Right lung (tissue), 2 donors: ENCODE measurements at regions not wholly inside any gene's neighbourhood (a gene's known extent, or its start where the extent isn't known, plus 50 kb on each side); places are given as distances from the start of the nearest gene placed in this dataset.

Source experiments
- DNase-seq, 2 donors: peaks; one replicate each; pipeline ENCODE4 v3.0.0-alpha.2; 2013

GRCh38 chr2:5986801-5987787 is 294.9 kb downstream of the SOX11 start:
- no peak for DNase-seq

DNA sequence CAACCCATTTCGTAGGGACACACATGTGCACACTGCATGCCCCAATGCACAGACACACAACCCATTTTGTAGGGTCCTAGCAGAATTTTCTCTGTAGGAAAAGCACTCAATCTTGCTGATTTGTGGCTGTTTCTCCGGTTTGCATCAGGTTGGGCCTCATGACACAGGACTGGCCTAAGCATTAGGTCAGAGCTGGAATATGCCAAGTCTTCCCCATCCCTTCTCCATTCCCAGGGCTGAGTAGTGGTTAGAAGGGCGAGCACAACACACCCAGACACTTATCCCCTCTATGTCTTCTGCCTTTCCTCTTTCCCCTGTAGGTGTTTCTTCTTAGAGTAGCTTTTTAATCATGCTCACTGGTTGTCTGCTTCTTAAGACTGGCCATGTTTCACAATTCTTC is 295.9 kb downstream of the SOX11 start:
- no peak for DNase-seq

- no peak for DNase-seq
Measured at GRCh38 chr2:5990086-5990485, 297.9 kb downstream of the SOX11 start.

DNA sequence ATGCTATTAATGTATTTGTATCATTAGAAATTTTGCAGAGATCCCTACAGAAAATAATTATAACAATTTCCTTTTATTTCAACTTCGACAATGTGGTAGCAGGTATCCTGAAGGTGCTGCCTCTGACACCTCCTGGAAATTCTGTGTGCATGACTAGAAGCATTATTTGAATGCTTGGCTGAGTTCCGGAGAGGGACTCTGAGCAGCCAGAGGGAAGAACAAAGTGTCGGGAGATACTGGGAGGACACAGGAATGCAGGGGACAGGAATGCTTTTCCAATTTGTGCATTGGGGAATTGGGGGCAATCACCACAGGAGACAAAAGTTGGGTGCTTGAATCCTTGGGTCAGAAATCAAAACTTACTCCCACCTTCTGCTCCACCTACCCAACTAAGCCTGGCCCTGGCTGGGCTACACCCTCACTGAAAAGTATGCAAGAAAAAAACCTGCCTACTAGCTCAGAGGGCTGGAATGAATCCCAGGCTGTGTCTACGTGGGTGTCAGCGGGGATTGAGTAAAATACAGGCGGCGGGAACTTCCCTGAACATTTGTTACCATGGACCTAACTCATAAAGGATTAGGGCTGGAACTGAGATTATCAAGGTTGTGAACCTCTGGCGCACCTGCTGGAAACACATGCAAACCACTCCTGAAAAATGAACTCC is 299.3 kb downstream of the SOX11 start:
- DNase-seq: no peak

DNA sequence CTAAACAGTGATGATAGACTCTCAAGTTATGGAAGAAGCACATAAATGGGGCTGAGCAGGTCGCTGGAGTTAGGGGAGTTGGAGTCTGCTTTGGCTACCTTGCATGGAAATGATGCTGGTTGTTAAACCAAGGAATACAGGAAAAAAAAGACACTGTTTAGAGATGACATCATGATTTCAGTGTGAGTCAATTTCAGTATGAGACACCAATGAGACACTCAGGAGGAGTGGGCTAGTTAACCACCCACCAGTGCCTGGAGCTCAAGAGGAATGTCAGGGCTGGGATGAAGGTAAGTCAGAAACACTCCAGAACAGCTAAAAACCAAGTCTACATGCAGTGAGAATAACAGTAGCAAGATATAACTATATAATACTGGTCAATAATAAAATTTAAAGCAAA is 303.6 kb downstream of the SOX11 start:
- DNase-seq: no peak

DNA sequence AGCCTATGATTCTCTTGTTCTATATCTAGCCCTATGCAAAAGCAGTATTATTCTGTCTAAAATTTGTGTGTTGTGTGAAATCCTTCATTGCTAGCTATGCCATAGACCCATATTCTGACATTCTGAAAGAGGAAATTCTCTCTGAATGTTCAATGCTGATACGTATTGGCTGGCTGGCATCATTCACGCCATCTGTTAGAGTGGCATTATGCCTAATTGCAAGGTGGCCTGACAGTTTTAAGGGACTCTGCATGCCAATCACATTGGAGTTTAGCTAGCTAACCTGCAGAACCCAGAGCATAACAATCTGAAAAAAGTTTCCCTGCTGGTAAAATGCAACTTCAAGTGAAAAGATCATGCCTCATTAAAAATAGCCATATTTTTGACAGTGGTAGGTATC is 316.0 kb downstream of the SOX11 start:
- DNase-seq: no peak

DNA sequence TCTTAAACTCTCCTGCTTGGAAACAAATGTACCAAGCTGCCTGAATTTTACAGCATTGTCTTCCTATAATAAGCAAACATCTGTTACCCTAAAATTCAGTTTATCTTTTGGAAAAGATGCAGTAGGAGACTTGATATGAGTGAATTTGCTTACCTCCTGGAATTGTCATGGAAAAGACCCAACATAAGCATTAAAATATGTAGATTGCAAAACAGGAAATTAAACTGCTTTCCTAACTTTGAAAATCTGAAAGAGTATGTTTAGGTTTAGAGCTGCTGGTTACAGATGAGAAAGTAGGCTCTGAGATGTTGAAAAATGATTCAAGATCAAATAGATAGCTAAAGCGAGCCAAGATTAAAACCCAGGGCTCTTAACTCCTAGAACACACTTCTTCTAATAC is 316.5 kb downstream of the SOX11 start:
- DNase-seq: no peak

DNA sequence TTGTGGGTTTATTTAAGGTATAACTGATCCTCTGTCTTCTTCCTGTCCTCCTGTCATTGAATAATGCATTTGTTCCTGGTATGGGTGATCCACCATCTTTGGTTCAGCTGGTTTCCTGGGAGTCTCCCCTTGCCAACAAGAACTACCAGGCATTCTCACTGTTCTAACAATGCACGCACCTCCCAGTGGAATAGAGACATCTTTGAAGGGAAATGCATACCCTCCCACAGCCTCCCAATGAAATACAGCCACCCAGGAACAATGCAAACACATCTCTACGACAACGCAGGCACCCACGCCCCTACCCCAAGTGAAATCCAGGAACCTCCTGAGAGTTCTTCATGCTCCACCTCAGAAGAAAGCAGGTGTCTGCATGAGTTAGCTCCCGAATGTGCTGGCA is 318.0 kb downstream of the SOX11 start:
- no peak for DNase-seq

DNA sequence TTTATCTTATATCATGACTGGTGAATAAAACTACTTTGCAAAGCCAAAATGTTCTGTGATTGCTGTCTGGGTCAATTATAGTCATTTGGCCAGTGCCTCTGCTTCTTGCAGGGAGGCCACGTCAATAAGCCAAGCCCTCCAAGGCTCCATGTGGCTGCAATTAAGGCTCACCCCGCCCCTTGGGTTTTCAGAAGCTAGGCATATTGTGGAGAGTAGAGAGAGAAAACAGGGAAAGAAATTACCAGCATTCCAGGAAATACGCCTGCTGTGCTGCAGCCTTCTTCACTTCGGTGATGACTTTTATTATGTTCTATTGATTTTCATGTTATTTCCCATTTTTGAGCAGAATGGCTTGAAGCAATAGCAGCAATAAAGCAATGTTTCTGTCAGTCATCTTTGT is 319.7 kb downstream of the SOX11 start:
- DNase-seq: no peak

DNA sequence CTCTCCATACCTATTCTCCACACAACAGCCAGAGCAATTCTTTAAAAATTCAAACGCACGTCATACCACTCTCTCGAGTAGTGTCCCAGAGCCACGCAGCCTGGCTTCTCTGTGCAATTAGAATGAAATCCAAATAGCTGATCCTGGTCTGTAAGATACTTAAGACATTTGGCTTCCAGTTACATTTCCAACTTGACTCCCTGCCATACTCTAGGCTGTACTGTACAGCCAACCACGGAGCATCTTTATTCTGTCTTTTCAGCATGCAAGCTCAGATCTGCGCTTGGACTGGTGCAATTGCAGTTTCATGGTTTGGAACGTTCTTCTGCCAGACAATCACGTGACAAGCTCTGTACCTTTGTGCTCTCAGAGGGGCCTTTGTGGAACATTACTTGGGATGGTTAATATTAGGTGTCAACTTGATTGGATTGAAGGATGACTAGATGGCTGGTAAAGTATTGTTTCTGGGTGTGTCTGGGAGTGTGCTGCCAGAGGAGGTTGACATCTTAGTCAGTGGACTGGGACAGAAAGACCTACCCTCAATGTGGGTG is 325.6 kb downstream of the SOX11 start:
- DNase-seq: no peak

- DNase-seq: no peak
Measured at GRCh38 chr2:6024229-6024628, 332.0 kb downstream of the SOX11 start.

DNA sequence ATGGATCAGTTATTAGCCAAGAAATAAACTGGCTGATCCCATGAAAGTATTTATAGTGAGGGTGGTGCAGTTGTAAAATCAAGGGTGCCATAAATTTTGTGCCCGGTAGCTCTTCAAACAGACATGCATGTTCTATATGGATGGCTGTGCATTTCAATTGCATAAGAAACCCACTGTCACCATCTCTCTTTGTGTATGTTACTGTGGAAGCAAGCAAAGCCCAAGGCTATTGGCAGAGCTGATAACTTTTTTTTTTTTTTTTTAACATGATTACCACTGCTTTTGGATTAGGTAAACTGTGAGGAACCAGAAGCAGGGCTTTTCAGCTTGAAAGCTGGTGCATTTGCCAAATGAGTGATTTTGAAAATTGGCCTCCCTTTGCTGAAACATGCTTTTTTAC is 332.6 kb downstream of the SOX11 start:
- no peak for DNase-seq

GRCh38 chr2:6025391-6025790 is 333.2 kb downstream of the SOX11 start:
- DNase-seq: no peak

DNA sequence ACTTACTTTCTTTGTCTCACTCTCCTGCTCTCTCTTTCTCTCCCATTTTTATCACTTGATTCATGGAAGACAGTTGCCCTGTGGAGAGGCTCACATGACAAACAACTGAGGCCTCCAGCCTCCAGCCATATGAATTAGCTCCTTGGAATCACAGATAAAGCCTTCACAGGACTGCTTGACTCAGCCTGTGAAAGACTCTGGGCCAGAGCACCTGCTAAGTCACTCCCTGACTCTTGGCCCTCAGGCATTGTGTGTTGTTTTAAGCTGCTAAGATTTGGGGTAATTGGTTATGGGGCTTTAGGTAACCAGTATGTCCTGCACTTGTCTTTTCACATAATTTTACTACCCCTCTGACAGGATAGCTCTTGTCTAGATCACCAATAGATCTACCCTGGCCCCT is 334.9 kb downstream of the SOX11 start:
- DNase-seq: no peak

DNA sequence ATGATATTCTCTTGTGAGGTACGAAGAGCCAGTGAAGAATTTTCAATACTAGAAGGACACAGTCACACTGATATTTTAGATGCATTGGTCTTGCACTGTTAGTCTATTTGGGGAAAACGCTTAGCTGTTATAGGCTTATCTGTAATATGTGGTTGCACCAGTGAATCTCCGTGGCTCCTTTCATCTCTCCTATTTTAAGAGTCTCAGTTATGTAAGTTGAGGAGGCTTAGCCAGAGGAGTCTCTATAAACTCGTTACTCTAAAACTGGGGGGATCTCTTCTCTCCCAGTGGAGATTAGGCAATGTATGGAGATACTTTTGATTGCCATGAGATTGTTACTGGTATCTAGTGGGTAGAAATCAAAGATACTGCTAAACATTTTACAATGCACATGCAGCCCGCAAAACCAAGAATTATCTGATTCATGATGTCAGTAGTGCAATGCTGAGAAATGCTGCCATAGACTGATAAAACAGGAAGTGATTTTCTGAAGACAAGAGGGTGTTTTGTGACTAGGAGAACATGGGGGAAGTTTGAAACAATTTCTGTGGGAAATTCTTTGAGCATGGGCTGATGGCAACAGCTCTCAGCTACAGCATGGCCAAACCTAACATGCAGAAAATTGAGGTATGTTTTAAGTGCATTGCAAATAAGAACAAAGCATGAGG is 339.1 kb downstream of the SOX11 start:
- no peak for DNase-seq

DNA sequence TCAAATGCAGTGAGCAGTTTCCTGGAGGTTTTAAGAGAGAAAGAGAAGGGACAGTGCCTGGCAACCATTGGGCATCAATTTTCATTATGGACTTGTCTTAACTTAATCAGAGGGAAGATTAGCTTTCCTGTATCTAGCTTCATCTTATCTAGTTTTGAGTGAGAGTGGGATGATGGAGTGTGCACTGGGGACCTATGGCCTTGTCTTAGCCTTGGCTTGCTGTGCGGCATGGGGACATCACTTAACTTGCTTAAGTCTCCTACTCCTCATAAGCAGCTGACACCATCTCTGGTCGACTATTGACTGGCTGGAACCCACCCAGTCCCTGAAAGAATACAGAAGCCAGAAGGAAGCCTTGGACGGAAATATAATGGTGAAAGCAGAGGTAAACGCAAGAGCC is 344.0 kb downstream of the SOX11 start:
- DNase-seq: no peak

GRCh38 chr2:6043238-6043637 is 351.1 kb downstream of the SOX11 start:
- no peak for DNase-seq

DNA sequence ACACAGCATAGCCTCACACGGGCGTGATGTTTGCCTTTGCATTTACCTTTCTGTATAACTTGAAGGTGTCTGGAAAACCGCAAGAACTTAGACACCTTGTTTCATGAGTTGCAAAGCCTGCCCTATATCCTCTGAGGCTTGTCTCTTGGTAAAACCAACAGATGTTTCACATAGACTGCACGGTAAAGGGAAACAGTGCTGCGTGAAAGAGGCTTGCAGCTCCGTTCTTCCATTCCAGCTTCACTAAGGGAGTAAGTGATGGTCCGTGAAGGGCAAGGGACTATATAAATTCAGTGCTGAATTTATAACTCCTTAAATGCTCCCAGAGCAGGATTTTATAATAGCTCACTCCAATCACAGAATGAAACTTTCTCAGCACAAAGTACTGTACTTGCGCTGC is 360.5 kb downstream of the SOX11 start:
- DNase-seq: no peak

DNA sequence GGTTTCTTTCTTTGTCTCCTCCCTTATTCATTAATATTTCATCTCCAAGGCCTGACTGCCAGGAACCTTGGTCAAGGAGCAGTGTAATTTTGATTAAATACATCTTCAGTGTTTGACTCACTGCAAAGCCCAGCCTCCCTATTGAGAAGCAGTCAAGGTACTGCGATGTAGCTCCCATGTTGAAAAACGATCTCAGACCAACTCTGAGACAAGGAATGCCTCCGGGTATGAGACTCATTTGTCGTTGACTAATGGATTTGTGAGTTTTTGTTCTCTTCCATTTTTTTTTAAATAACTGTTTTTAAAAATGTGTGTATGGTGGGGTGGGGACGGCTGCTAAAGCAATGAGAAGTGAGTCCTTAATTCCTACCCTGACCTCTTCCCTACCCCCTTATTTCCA is 361.6 kb downstream of the SOX11 start:
- DNase-seq: no peak

GRCh38 chr2:6054161-6054671 is 362.0 kb downstream of the SOX11 start:
- no peak for DNase-seq

GRCh38 chr2:6060992-6061663 is 368.9 kb downstream of the SOX11 start:
- no peak for DNase-seq

GRCh38 chr2:6064757-6065156 is 372.6 kb downstream of the SOX11 start:
- no peak for DNase-seq
